Transverse colon (tissue), 4 donors: ENCODE measurements at regions not wholly inside any gene's neighbourhood (a gene's known extent, or its start where the extent isn't known, plus 50 kb on each side); places are given as distances from the start of the nearest gene placed in this dataset.

Experiments
- DNase-seq: peaks from one replicate; pipeline ENCODE4 v3.0.0-alpha.2; 2019
- H3K27ac ChIP-seq, 4 donors: fragments of 200-600 bp; sonication (generic); 2 replicates each; pipeline ENCODE4 v1.5.1; 2016 to 2018; ENCODE audit warnings: inconsistent platforms in 4 of 4
- H3K27me3 ChIP-seq: fragments of 200-600 bp; sonication (generic); 2 replicates; pipeline ENCODE4 v1.5.1; 2017; ENCODE audit warnings: inconsistent platforms
- H3K36me3 ChIP-seq, 4 donors: fragments of 200-600 bp; sonication (generic); 2 replicates each; pipeline ENCODE4 v1.5.1; 2017 to 2019; ENCODE audit warnings: inconsistent platforms in 4 of 4
- H3K4me1 ChIP-seq, 4 donors: fragments of 200-600 bp; sonication (generic); 2 replicates each; pipeline ENCODE4 v1.5.1; 2017 to 2020; ENCODE audit warnings: inconsistent platforms in 4 of 4
- H3K4me3 ChIP-seq, 4 donors: fragments of 200-600 bp; sonication (generic); 1 replicate in 1 of 4; 2 replicates in 3 of 4; pipeline versions ENCODE4 v1.5.1 to v1.6.1; 2017 to 2019; ENCODE audit warnings: inconsistent platforms in 4 of 4
- H3K9me3 ChIP-seq, 2 donors: fragments of 200-600 bp; sonication (generic); 2 replicates each; pipeline ENCODE4 v1.5.1; 2017 to 2019; ENCODE audit warnings: inconsistent platforms in 2 of 2
- CTCF ChIP-seq, 5 experiments: fragments of 200-600 bp in 3 of 5; fragments of 450-650 bp in 2 of 5; sonication (generic) in 3 of 5; IDR thresholded peaks; 1 replicate in 2 of 5; 2 replicates in 3 of 5; pipeline ENCODE4 v1.5.1; 2016 to 2017; ENCODE audit warnings: antibody characterized with exemption in 5 of 5, inconsistent platforms in 3 of 5, mild to moderate bottlenecking in 2 of 5, moderate library complexity in 1 of 5
- EP300 ChIP-seq: sonication (generic); formaldehyde crosslinking; IDR thresholded peaks from one replicate; pipeline ENCODE4 v1.6.1; 2017; ENCODE audit warnings: antibody characterized with exemption, low read depth
- POLR2A ChIP-seq: fragments of 450-650 bp; IDR thresholded peaks from one replicate; pipeline ENCODE4 v1.6.1; 2016; ENCODE audit warnings: antibody characterized with exemption, mild to moderate bottlenecking, moderate library complexity
- POLR2AphosphoS5 ChIP-seq, 3 donors: sonication (generic); formaldehyde crosslinking; IDR thresholded peaks; one replicate each; pipeline ENCODE4 v1.6.1; 2016; ENCODE audit warnings: antibody characterized with exemption in 3 of 3
- WGBS, 2 donors: methylation state at CpG; one replicate each; pipeline ENCODE4 v1.1.5; 2018; ENCODE audit warnings: low coverage in 1 of 2; 5-methylcytosine and 5-hydroxymethylcytosine counted together
- in situ Hi-C, 4 donors: fragments of 200-750 bp; cut with MboI; loops; one replicate each; pipeline versions ENCODE4 v1.15.0 to v1.15.1; 2017; ENCODE audit warnings: low sequenced_read_pairs in 3 of 4, low pct_ligation_motif_present in 1 of 4, low pct_unique_long_range_greater_than_20kb in 1 of 4
- intact Hi-C: fragments of 100-400 bp; cut with DNase I; formaldehyde crosslinking; loops from one replicate; pipeline ENCODE4 v1.15.1; 2023; ENCODE audit warnings: low total_unique reads

- no peak for TF ChIP-seq POLR2A
- no peak for TF ChIP-seq EP300
- TF ChIP-seq POLR2AphosphoS5 (IDR thresholded peaks at IDR 0.05) = no peak
- TF ChIP-seq CTCF (IDR thresholded peaks at IDR 0.05) = no peak
- Histone ChIP-seq H3K4me3 (no peak overlapping the region), H3K9me3 (no peaks in the 10 kb centered on the region), H3K27me3 (no peaks in the 10 kb centered on the region), H3K27ac (no peak overlapping the region), H3K36me3 (no peaks in the 10 kb centered on the region), H3K4me1 (peaks cover 0 to 5% (median 0%) of the 10 kb centered on the region in 4 donors)
- intact Hi-C loops (no loop called here), in situ Hi-C loops (no loop called here)
- DNase-seq = no peak
- 26 to 45% methylated on average over 1 of the region's 1 CpG for WGBS, 2 donors
Observed at GRCh38 chr2:146241023-146241422, 1603.8 kb upstream of the ACVR2A start.

DNA sequence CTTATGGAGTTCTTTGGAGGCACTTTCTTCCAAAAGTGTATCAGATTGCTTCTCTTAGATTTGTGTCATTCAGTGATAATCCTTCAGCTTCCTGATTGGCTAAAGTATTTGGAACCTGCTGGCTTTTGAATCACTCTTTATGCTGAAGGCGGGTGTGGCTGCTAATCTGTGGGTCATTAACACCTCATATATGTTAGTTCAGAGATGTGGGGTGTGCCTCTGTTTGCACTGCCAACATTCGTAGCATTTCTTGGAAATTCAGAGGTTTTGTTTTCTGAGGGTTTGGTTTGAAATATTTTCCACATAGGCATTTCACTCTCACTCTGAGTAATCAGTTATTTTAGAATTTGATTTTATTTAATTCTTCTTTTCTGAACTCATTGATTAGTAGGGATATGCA is 1604.4 kb upstream of the ACVR2A start:
- Histone ChIP-seq H3K27me3 (no peaks in the 10 kb centered on the region), H3K27ac (no peak overlapping the region), H3K36me3 (no peaks in the 10 kb centered on the region), H3K4me1 (peaks cover 0 to 5% (median 0%) of the 10 kb centered on the region in 4 donors), H3K4me3 (no peak overlapping the region), H3K9me3 (no peaks in the 10 kb centered on the region)
- WGBS, 2 donors = 39 to 56% methylated on average over 2 of the region's 2 CpGs
- no peak for DNase-seq
- intact Hi-C loops = no loop called here
- no peak for TF ChIP-seq POLR2A
- TF ChIP-seq EP300 = no peak
- no peak for TF ChIP-seq CTCF (IDR thresholded peaks at IDR 0.05)
- no peak for TF ChIP-seq POLR2AphosphoS5 (IDR thresholded peaks at IDR 0.05)
- in situ Hi-C loops = no loop called here

DNA sequence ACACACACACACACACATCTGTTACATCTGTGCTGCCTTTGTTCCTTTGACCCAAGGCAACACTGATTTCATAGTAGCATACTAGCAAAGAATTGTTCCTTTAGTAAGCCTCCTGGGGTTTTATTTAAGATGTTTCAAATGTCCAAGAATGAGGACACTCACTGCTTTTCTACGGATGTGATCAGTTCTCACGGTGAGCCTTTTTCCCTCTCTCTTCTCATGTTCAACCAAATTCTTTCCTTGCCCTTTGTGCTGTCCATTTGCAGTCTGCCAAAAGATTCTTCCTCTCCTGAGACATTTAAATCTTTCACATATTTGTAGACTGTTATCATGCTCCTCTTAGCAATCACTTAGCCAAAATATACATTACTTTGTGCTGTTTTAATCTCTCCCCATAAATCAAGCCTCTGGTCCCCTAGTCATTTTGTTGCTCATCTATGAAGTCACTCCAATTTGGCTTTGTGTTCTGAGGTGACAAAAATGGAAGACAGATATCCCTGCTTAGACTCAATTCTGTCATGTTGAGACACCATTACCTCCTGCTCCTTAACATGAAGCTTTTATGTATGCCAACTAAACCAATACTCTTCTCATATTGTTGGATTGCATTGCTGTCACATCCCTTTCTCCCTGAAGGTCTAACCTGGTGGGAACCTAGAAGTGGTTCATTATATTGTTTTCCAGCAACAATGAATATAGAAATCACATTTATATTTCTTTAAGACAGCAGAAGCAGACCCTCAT is 1605.3 kb upstream of the ACVR2A start:
- Histone ChIP-seq H3K36me3 (no peaks in the 10 kb centered on the region), H3K4me1 (peaks cover 0 to 5% (median 0%) of the 10 kb centered on the region in 4 donors), H3K27me3 (no peaks in the 10 kb centered on the region), H3K27ac (no peak overlapping the region), H3K9me3 (no peaks in the 10 kb centered on the region), H3K4me3 (no peak overlapping the region)
- DNase-seq = no peak
- intact Hi-C loops = no loop called here
- TF ChIP-seq POLR2A = no peak
- in situ Hi-C loops = no loop called here
- WGBS, 2 donors = 56 to 78% methylated on average over 2 of the region's 2 CpGs

DNA sequence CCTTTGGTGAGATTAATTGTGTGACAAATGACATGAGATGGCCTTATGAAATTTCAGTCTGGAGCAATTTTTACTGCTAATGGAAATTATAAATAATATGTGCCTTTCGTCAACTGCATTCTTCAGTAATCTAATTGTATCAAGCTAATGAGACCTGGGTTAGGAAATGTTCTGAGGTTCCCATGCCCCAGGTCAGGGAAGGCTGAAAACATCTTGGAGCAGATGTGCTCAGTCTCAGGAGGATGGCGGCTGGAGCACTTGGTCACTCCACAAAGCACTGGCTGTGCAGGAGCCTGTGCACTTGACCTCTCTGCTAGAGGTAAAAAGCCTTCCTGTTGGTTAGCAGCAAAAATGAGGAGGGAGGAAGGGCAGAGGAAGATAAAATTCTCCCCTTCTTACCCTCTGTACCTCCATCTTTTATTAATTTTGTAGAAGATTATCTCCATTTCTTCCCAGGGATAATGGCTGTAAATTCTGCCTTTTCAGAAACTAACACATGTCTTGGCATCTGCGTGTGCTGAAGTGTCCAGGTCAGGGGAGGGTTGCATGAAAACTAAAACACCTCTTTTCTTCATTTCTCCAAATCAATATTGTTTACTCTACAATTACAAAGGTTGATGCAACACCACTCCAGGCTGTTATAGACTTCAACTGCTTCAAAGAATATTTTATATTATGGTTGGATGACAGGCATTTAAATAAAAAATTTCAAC is 1606.4 kb upstream of the ACVR2A start:
- intact Hi-C loops (no loop called here), in situ Hi-C loops (no loop called here)
- 87 to 100% methylated on average over 2 to 3 of the region's 3 CpGs for WGBS, 2 donors
- Histone ChIP-seq H3K27ac (no peak overlapping the region), H3K36me3 (no peaks in the 10 kb centered on the region), H3K4me1 (peaks cover 0 to 5% (median 0%) of the 10 kb centered on the region in 4 donors), H3K27me3 (no peaks in the 10 kb centered on the region), H3K4me3 (no peak overlapping the region), H3K9me3 (no peaks in the 10 kb centered on the region)
- no peak for DNase-seq
- TF ChIP-seq POLR2A = no peak
- TF ChIP-seq POLR2AphosphoS5 (IDR thresholded peaks at IDR 0.05) = no peak
- TF ChIP-seq CTCF (IDR thresholded peaks at IDR 0.05) = no peak
- TF ChIP-seq EP300 = no peak
